Lower leg skin (tissue), 4 donors: ENCODE measurements at regions not wholly inside any gene's neighbourhood (a gene's known extent, or its start where the extent isn't known, plus 50 kb on each side); places are given as distances from the start of the nearest gene placed in this dataset.

Experiments
- DNase-seq, 2 donors: peaks; one replicate each; pipeline ENCODE4 v3.0.0-alpha.2; 2019; ENCODE audit warnings: low spot score in 2 of 2
- H3K4me3 ChIP-seq: fragments of 200-600 bp; sonication (generic); 2 replicates; pipeline ENCODE4 v1.5.1; 2017; ENCODE audit warnings: mild to moderate bottlenecking, low read depth; ENCODE audit not compliant: poor library complexity, severe bottlenecking
- POLR2A ChIP-seq, 2 donors: fragments of 450-650 bp; IDR thresholded peaks; one replicate each; pipeline ENCODE4 v1.6.1; 2016 to 2017; ENCODE audit warnings: antibody characterized with exemption in 2 of 2, mild to moderate bottlenecking in 1 of 2, moderate library complexity in 1 of 2
- WGBS, 2 donors: methylation state at CpG; one replicate each; pipeline ENCODE4 v1.1.5; 2018; 5-methylcytosine and 5-hydroxymethylcytosine counted together
- intact Hi-C: fragments of 100-400 bp; cut with DNase I; formaldehyde crosslinking; loops from one replicate; pipeline ENCODE4 v1.15.0; 2023; ENCODE audit warnings: low total_unique reads
- TF ChIP-seq, protein P1 (sequence below), 3 donors: fragments of 450-650 bp; IDR thresholded peaks; one replicate each; pipeline ENCODE4 v1.5.1; 2016; ENCODE audit warnings: antibody characterized with exemption in 3 of 3, mild to moderate bottlenecking in 3 of 3, moderate library complexity in 2 of 3

DNA sequence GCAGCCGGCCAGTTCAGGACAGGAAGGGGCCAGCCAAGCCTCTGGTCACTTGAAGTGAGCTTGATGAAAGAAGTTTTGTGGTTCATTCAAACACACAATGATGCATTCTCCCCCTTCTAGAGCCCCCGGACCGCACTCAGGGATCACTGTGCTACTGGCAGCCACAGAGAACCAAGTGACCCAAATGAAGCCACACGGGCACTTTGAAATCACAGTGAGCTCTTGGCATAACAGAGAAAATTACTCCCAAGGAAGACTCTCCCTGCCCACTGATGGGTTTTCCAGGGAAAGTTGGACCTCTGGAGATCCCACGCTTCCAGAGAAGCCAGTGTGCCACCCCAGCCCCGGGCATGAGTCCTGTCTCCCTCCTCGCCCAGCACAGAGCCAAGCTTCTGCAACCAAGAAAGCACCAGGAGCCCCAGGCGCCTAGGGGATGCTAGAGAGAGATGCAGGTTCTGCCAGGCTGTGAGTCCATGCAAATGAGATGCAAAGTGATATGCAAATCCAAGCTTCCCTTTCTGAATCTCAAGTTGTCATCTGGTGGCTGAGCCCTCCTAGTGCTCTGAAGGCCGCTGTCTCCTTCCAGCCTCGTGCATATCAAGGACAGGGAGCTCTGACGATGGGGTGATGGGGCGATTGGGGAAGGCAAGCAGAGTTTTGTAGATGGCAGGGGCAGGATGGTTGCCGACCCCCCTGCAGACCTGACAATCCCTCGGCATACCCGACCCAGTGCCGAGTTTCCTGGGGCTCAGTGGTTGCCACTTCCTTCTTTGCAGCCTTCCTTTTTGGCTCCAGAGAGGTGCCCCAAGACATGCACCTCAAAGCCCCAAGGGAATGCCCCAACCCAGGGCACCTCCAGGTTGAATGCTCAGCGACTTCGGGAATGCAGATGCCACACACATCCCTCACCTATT is 59.7 kb upstream of the TNRC6C start:
- DNase-seq: peak in 1 of 2 donors; percentile 79
- H3K4me3 ChIP-seq: no peak overlapping the region
- WGBS, 2 donors: 68 to 76% methylated on average over 18 of the region's 18 CpGs
- TF ChIP-seq, protein P1, sequence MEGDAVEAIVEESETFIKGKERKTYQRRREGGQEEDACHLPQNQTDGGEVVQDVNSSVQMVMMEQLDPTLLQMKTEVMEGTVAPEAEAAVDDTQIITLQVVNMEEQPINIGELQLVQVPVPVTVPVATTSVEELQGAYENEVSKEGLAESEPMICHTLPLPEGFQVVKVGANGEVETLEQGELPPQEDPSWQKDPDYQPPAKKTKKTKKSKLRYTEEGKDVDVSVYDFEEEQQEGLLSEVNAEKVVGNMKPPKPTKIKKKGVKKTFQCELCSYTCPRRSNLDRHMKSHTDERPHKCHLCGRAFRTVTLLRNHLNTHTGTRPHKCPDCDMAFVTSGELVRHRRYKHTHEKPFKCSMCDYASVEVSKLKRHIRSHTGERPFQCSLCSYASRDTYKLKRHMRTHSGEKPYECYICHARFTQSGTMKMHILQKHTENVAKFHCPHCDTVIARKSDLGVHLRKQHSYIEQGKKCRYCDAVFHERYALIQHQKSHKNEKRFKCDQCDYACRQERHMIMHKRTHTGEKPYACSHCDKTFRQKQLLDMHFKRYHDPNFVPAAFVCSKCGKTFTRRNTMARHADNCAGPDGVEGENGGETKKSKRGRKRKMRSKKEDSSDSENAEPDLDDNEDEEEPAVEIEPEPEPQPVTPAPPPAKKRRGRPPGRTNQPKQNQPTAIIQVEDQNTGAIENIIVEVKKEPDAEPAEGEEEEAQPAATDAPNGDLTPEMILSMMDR (IDR thresholded peaks at IDR 0.05): no peak
- TF ChIP-seq POLR2A (IDR thresholded peaks at IDR 0.05): no peak
- intact Hi-C loops: no loop called here

DNA sequence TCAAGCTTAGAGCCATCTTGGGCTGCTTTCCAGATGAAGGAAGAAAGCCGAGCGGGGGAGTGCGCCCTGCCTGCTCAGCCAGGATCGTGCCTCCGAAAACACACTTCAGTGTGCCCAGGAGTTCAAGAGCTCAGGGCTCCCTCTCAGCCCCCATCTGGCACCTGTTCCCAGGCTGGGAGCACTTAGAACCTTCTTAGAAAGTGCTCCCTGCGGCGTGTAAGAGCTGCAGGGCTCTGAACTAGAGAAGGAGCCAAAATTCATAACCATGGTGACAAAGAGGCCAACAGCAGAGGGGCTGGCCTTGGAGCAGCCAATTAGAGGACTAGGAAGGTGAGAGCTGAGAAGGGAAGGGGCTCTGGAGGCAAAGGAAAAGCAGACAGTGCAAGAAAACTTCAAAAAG is 59.0 kb upstream of the TNRC6C start:
- no peak for TF ChIP-seq POLR2A (IDR thresholded peaks at IDR 0.05)
- TF ChIP-seq, protein P1 (IDR thresholded peaks at IDR 0.05): no peak
- H3K4me3 ChIP-seq: no peak overlapping the region
- intact Hi-C loops: no loop called here
- DNase-seq: peak in 1 of 2 donors; percentile 63
- 31 to 40% methylated on average over 7 of the region's 7 CpGs for WGBS, 2 donors

DNA sequence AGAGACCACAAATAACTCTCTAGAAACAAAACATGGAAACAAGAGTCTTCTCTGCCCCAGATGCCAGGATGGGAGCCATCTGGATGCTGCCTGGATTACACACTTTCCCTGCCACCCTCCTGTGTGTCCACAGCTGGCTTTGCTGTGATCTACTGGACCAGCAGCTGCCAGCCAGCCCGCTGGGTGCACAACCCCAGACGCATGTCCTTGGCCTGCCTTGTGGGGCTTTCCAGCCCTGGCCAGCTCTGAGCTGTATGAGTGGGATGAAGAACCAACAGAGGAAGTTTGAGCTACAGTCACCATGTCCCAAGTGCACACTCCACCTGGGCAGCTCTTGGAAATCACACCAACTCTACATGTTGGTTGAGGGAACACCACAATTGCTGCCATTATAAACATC is 57.0 kb upstream of the TNRC6C start:
- TF ChIP-seq, protein P1 (IDR thresholded peaks at IDR 0.05): no peak
- no peak for TF ChIP-seq POLR2A (IDR thresholded peaks at IDR 0.05)
- intact Hi-C loops: no loop called here
- DNase-seq: peak in 1 of 2 donors; percentile 42
- no peak overlapping the region for H3K4me3 ChIP-seq
- WGBS, 2 donors: 90 to 95% methylated on average over 2 of the region's 2 CpGs

DNA sequence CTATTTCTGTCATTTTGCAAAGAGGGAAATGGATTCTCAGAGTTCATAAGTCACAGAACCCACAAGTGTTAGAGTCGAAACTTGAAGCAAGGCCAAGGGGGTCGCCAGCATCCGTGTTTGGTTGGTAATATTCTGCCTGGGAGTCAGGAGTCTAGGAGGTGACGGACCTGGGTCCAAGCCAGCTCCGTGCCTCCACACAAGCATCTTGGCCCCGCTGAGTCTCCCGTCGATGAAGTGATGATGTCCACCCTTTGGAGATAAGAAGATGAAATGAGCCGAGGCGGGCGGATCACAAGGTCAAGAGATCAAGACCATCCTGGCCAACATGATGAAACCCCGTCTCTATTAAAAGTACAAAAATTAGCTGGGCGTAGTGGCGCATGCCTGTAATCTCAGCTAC is 53.2 kb upstream of the TNRC6C start:
- peak in 1 of 2 donors; percentile 79 for DNase-seq
- intact Hi-C loops: no loop called here
- TF ChIP-seq, protein P1 (IDR thresholded peaks at IDR 0.05): no peak
- no peak for TF ChIP-seq POLR2A (IDR thresholded peaks at IDR 0.05)
- WGBS, 2 donors: 74 to 78% methylated on average over 14 of the region's 14 CpGs
- no peak overlapping the region for H3K4me3 ChIP-seq

DNA sequence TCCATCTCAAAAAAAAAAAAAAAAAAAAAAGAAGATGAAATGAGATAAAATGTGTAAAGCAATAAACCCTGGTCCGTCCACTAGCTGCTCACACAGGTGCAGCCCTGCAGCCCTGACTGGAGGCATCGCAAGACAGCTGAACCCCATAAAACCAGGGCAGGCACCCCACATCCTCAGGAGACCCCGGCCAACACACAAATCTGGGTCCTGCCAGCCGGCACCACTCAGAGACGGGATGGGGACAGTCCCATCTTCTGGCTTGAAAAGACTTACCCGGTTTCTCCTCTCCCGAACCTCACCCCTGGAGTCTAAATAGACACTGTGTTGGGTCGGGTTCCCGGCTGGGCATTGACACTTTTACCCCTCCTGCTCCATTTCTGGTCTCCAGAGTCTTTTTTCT is 52.7 kb upstream of the TNRC6C start:
- TF ChIP-seq, protein P1 (IDR thresholded peaks at IDR 0.05): no peak
- TF ChIP-seq POLR2A (IDR thresholded peaks at IDR 0.05): no peak
- WGBS, 2 donors: 76 to 84% methylated on average over 9 of the region's 9 CpGs
- peak in 1 of 2 donors; percentile 66 for DNase-seq
- no peak overlapping the region for H3K4me3 ChIP-seq
- intact Hi-C loops: no loop called here
